HepG2 (cell line): ENCODE measurements at regions not wholly inside any gene's neighbourhood (a gene's known extent, or its start where the extent isn't known, plus 50 kb on each side); places are given as distances from the start of the nearest gene placed in this dataset.

Source experiments
- AHR ChIP-seq: IDR thresholded peaks from 2 replicates; pipeline ENCODE4 v1.6.1; 2018; ENCODE audit warnings: missing genetic modification reagents, missing compliant biosample characterization
- AKAP8 ChIP-seq: sonication (generic); formaldehyde crosslinking; IDR thresholded peaks from 2 replicates; pipeline ENCODE4 v1.5.1; 2020; ENCODE audit warnings: mild to moderate bottlenecking, missing genetic modification reagents
- JDP2 ChIP-seq: sonication (generic); formaldehyde crosslinking; IDR thresholded peaks from 2 replicates; pipeline ENCODE4 v1.8.1; 2022; ENCODE audit warnings: missing genetic modification reagents, borderline replicate concordance
- MED13 ChIP-seq: sonication (generic); formaldehyde crosslinking; IDR thresholded peaks from 2 replicates; pipeline ENCODE4 v1.5.0; 2020; ENCODE audit warnings: missing genetic modification reagents
- NFIB ChIP-seq: sonication (generic); formaldehyde crosslinking; IDR thresholded peaks from 2 replicates; pipeline ENCODE4 v1.9.0; 2021; ENCODE audit warnings: missing genetic modification reagents, mild to moderate bottlenecking, borderline replicate concordance
- RNF2 ChIP-seq: fragments of 450-650 bp; conservative IDR thresholded peaks from 2 replicates; pipeline ENCODE4 v1.6.1; 2016; ENCODE audit warnings: low read depth
- SIX4 ChIP-seq: sonication (generic); formaldehyde crosslinking; IDR thresholded peaks from 2 replicates; pipeline ENCODE4 v1.4.0; 2020; ENCODE audit warnings: missing genetic modification reagents
- SKI ChIP-seq: fragments of 450-650 bp; IDR thresholded peaks from one replicate; pipeline ENCODE4 v1.6.1; 2018; ENCODE audit warnings: mild to moderate bottlenecking; ENCODE audit not compliant: partially characterized antibody
- TBL1XR1 ChIP-seq: fragments of 150-350 bp; IDR thresholded peaks from 2 replicates; pipeline ENCODE4 v1.6.1; 2014; ENCODE audit warnings: borderline replicate concordance, low read length; ENCODE audit not compliant: partially characterized antibody
- ZBTB1 ChIP-seq: sonication (generic); formaldehyde crosslinking; IDR thresholded peaks from 2 replicates; pipeline ENCODE4 v1.4.0; 2020; ENCODE audit warnings: missing genetic modification reagents, borderline replicate concordance
- ZBTB20 ChIP-seq: sonication (generic); formaldehyde crosslinking; IDR thresholded peaks from 2 replicates; pipeline ENCODE4 v1.8.1; 2023; ENCODE audit warnings: missing genetic modification reagents, low read depth, mild to moderate bottlenecking, borderline replicate concordance
- ZBTB7B ChIP-seq: sonication (generic); formaldehyde crosslinking; IDR thresholded peaks from 2 replicates; pipeline ENCODE4 v1.4.0; 2020; ENCODE audit warnings: missing genetic modification reagents
- ZFP62 ChIP-seq: sonication (generic); formaldehyde crosslinking; IDR thresholded peaks from 2 replicates; pipeline ENCODE4 v1.4.0; 2020; ENCODE audit warnings: missing genetic modification reagents
- ZFP82 ChIP-seq: sonication (generic); formaldehyde crosslinking; IDR thresholded peaks from 2 replicates; pipeline ENCODE4 v1.5.1; 2020; ENCODE audit warnings: mild to moderate bottlenecking, missing genetic modification reagents, borderline replicate concordance
- ZKSCAN5 ChIP-seq: sonication (generic); formaldehyde crosslinking; IDR thresholded peaks from 2 replicates; pipeline ENCODE4 v1.5.1; 2020; ENCODE audit warnings: mild to moderate bottlenecking, missing genetic modification reagents
- ZNF138 ChIP-seq: sonication (generic); formaldehyde crosslinking; IDR thresholded peaks from 2 replicates; pipeline ENCODE4 v1.5.0; 2020; ENCODE audit warnings: mild to moderate bottlenecking, low read depth, missing genetic modification reagents
- ZNF530 ChIP-seq: sonication (generic); formaldehyde crosslinking; IDR thresholded peaks from 2 replicates; pipeline ENCODE4 v1.5.0; 2020; ENCODE audit warnings: low read depth, mild to moderate bottlenecking, missing genetic modification reagents
- ZNF558 ChIP-seq: sonication (generic); formaldehyde crosslinking; IDR thresholded peaks from 2 replicates; pipeline ENCODE4 v1.9.0; 2022; ENCODE audit warnings: mild to moderate bottlenecking, missing genetic modification reagents, borderline replicate concordance
- ZNF652 ChIP-seq: IDR thresholded peaks from 2 replicates; pipeline ENCODE4 v1.6.1; 2016; ENCODE audit warnings: low read depth, borderline replicate concordance
- TF ChIP-seq, protein P1 (sequence below): sonication (generic); formaldehyde crosslinking; conservative IDR thresholded peaks from 2 replicates; pipeline ENCODE4 v1.8.1; 2023; ENCODE audit warnings: missing genetic modification reagents
- TF ChIP-seq, protein P2 (sequence below): sonication (generic); formaldehyde crosslinking; IDR thresholded peaks from 2 replicates; pipeline ENCODE4 v1.5.0; 2020; ENCODE audit warnings: mild to moderate bottlenecking, missing genetic modification reagents
- TF ChIP-seq, protein P3 (sequence below): sonication (generic); formaldehyde crosslinking; IDR thresholded peaks from 2 replicates; pipeline ENCODE4 v1.8.0; 2022; ENCODE audit warnings: missing genetic modification reagents, mild to moderate bottlenecking, moderate library complexity, borderline replicate concordance
- TF ChIP-seq, protein P4 (sequence below): sonication (generic); formaldehyde crosslinking; IDR thresholded peaks from 2 replicates; pipeline ENCODE4 v1.4.0; 2020; ENCODE audit warnings: missing genetic modification reagents
- TF ChIP-seq, protein P5 (sequence below): IDR thresholded peaks from 2 replicates; pipeline ENCODE4 v1.6.1; 2016; ENCODE audit warnings: mild to moderate bottlenecking
- TF ChIP-seq, protein P6 (sequence below): sonication (generic); formaldehyde crosslinking; IDR thresholded peaks from 2 replicates; pipeline ENCODE4 v1.4.0; 2020; ENCODE audit warnings: mild to moderate bottlenecking, missing genetic modification reagents

DNA sequence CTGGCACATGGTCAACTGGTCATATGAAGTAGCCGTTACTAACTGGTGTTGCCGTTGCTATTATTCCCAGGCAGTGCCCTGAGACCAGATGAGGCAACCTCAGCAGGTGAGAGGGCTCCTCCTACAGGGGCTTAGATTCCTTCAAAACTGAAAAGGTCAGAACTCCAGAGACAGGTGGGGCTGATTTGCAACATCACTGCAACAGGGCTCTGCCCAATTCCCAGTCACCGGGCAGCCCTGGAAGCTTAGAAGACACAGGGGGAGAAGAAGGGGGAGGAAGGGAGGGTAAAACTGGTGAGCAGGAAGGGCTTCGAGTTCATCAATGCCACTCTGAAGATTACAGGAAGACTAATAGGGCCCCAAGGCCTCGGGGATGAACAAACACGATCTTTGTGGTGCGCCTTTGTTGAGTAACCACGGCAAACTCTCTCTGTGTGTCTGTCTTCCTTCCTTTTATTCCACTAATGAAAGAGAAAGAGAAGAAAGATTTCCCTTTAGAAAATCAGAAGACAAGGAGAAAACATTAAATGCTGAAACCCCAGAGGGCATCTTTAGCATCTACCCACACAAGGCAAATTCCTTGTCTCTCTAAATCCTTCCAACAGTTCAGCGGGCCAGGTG lies 749.1 kb upstream of the TBX3 start (continued):
- TF ChIP-seq ZKSCAN5 (CRISPR knock-in tag): no peak
- no peak for TF ChIP-seq NFIB (CRISPR knock-in tag)
- TF ChIP-seq ZNF138 (CRISPR knock-in tag): no peak
- no peak for TF ChIP-seq ZBTB1 (CRISPR knock-in tag)
- TF ChIP-seq, protein P1, sequence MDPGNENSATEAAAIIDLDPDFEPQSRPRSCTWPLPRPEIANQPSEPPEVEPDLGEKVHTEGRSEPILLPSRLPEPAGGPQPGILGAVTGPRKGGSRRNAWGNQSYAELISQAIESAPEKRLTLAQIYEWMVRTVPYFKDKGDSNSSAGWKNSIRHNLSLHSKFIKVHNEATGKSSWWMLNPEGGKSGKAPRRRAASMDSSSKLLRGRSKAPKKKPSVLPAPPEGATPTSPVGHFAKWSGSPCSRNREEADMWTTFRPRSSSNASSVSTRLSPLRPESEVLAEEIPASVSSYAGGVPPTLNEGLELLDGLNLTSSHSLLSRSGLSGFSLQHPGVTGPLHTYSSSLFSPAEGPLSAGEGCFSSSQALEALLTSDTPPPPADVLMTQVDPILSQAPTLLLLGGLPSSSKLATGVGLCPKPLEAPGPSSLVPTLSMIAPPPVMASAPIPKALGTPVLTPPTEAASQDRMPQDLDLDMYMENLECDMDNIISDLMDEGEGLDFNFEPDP (CRISPR knock-in tag): no peak
- peak; percentile 99 for TF ChIP-seq MED13
- TF ChIP-seq TBL1XR1: no peak
- TF ChIP-seq, protein P2, sequence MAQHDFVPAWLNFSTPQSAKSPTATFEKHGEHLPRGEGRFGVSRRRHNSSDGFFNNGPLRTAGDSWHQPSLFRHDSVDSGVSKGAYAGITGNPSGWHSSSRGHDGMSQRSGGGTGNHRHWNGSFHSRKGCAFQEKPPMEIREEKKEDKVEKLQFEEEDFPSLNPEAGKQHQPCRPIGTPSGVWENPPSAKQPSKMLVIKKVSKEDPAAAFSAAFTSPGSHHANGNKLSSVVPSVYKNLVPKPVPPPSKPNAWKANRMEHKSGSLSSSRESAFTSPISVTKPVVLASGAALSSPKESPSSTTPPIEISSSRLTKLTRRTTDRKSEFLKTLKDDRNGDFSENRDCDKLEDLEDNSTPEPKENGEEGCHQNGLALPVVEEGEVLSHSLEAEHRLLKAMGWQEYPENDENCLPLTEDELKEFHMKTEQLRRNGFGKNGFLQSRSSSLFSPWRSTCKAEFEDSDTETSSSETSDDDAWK (CRISPR knock-in tag): no peak
- TF ChIP-seq ZFP62 (CRISPR knock-in tag): no peak
- no peak; the same call in 1 of the 2 replicates for TF ChIP-seq JDP2 (CRISPR knock-in tag)
- no peak for TF ChIP-seq ZNF558 (CRISPR knock-in tag)
- no peak for TF ChIP-seq ZNF652 (CRISPR knock-in tag)
- TF ChIP-seq, protein P3, sequence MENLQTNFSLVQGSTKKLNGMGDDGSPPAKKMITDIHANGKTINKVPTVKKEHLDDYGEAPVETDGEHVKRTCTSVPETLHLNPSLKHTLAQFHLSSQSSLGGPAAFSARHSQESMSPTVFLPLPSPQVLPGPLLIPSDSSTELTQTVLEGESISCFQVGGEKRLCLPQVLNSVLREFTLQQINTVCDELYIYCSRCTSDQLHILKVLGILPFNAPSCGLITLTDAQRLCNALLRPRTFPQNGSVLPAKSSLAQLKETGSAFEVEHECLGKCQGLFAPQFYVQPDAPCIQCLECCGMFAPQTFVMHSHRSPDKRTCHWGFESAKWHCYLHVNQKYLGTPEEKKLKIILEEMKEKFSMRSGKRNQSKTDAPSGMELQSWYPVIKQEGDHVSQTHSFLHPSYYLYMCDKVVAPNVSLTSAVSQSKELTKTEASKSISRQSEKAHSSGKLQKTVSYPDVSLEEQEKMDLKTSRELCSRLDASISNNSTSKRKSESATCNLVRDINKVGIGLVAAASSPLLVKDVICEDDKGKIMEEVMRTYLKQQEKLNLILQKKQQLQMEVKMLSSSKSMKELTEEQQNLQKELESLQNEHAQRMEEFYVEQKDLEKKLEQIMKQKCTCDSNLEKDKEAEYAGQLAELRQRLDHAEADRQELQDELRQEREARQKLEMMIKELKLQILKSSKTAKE (CRISPR knock-in tag): peak; percentile 85
- no peak for TF ChIP-seq ZBTB20
- TF ChIP-seq AHR (CRISPR knock-in tag): no peak
- TF ChIP-seq, protein P4, sequence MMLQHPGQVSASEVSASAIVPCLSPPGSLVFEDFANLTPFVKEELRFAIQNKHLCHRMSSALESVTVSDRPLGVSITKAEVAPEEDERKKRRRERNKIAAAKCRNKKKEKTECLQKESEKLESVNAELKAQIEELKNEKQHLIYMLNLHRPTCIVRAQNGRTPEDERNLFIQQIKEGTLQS: peak; percentile 40; the same call in 1 of the 2 replicates
- TF ChIP-seq, protein P5, sequence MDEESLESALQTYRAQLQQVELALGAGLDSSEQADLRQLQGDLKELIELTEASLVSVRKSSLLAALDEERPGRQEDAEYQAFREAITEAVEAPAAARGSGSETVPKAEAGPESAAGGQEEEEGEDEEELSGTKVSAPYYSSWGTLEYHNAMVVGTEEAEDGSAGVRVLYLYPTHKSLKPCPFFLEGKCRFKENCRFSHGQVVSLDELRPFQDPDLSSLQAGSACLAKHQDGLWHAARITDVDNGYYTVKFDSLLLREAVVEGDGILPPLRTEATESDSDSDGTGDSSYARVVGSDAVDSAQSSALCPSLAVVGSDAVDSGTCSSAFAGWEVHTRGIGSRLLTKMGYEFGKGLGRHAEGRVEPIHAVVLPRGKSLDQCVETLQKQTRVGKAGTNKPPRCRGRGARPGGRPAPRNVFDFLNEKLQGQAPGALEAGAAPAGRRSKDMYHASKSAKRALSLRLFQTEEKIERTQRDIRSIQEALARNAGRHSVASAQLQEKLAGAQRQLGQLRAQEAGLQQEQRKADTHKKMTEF (CRISPR knock-in tag): peak; percentile 85
- TF ChIP-seq ZNF530 (CRISPR knock-in tag): no peak
- TF ChIP-seq SKI: no peak
- TF ChIP-seq ZBTB7B (CRISPR knock-in tag): peak; percentile 87
- TF ChIP-seq, protein P6, sequence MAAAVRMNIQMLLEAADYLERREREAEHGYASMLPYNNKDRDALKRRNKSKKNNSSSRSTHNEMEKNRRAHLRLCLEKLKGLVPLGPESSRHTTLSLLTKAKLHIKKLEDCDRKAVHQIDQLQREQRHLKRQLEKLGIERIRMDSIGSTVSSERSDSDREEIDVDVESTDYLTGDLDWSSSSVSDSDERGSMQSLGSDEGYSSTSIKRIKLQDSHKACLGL (CRISPR knock-in tag): no peak
- no peak for TF ChIP-seq ZFP82
- peak; percentile 50; the same call in 1 of the 2 replicates for TF ChIP-seq SIX4 (CRISPR knock-in tag)
- TF ChIP-seq AKAP8 (CRISPR knock-in tag): no peak
- no peak for TF ChIP-seq RNF2
